Pons (tissue), 1 donor: ENCODE measurements at regions not wholly inside any gene's neighbourhood (a gene's known extent, or its start where the extent isn't known, plus 50 kb on each side); places are given as distances from the start of the nearest gene placed in this dataset.

Experiments
- DNase-seq: peaks from one replicate; pipeline ENCODE4 v3.0.0-alpha.2; 2016; ENCODE audit warnings: low spot score

- peak; percentile 96 for DNase-seq
Measured at GRCh38 chr9:693201-694091, 148.1 kb upstream of the DMRT1 start.

- no peak for DNase-seq
Measured at GRCh38 chr9:694092-694402, 147.4 kb upstream of the DMRT1 start.

- DNase-seq: peak; percentile 95
Measured at GRCh38 chr9:694403-695154, 146.9 kb upstream of the DMRT1 start.

- no peak for DNase-seq
Measured at GRCh38 chr9:695252-695651, 146.2 kb upstream of the DMRT1 start.

- DNase-seq: peak; percentile 60
Measured at GRCh38 chr9:696332-697323, 144.9 kb upstream of the DMRT1 start.

- no peak for DNase-seq
Measured at GRCh38 chr9:698276-698675, 143.2 kb upstream of the DMRT1 start.

GRCh38 chr9:698954-699353 is 142.5 kb upstream of the DMRT1 start:
- DNase-seq: no peak

- DNase-seq: no peak
Measured at GRCh38 chr9:699396-699795, 142.1 kb upstream of the DMRT1 start.

- no peak for DNase-seq
Measured at GRCh38 chr9:700365-701282, 140.9 kb upstream of the DMRT1 start.

- no peak for DNase-seq
Measured at GRCh38 chr9:703392-703791, 138.1 kb upstream of the DMRT1 start.

GRCh38 chr9:706073-706472 is 135.4 kb upstream of the DMRT1 start:
- DNase-seq: no peak

- DNase-seq: peak; percentile 78
Measured at GRCh38 chr9:706606-707459, 134.7 kb upstream of the DMRT1 start.

GRCh38 chr9:708182-708550 is 133.3 kb upstream of the DMRT1 start:
- DNase-seq: no peak

- DNase-seq: no peak
Measured at GRCh38 chr9:708551-709432, 132.7 kb upstream of the DMRT1 start.

- DNase-seq: no peak
Measured at GRCh38 chr9:710951-711745, 130.3 kb upstream of the DMRT1 start.

- no peak for DNase-seq
Measured at GRCh38 chr9:711761-712553, 129.5 kb upstream of the DMRT1 start.

GRCh38 chr9:712643-713042 is 128.9 kb upstream of the DMRT1 start:
- no peak for DNase-seq

GRCh38 chr9:713091-713490 is 128.4 kb upstream of the DMRT1 start:
- no peak for DNase-seq
